AG04449 (cell line): ENCODE measurements at regions not wholly inside any gene's neighbourhood (a gene's known extent, or its start where the extent isn't known, plus 50 kb on each side); places are given as distances from the start of the nearest gene placed in this dataset.

Experiments
- CTCF ChIA-PET: fragments of 350-600 bp; formaldehyde crosslinking; extraction: SDS; loops from one replicate; lab custom pipeline; 2021; ENCODE audit warnings: antibody characterized with exemption; lab: Yijun Ruan, JAX
- POLR2A ChIA-PET: fragments of 400-600, 350-600 bp; formaldehyde crosslinking; extraction: SDS; loops from one replicate; lab custom pipeline; 2020; ENCODE audit warnings: antibody characterized with exemption, inconsistent platforms; lab: Yijun Ruan, JAX
- DNase-seq: peaks from one replicate; pipeline ENCODE4 v3.0.0-alpha.2; 2010; ENCODE audit warnings: low read depth, low spot score
- H3K4me3 ChIP-seq: 2 replicates; pipeline ENCODE4 v1.5.1; 2011; ENCODE audit warnings: low read depth, mild to moderate bottlenecking, control low read depth, low read length
- CTCF ChIP-seq: IDR thresholded peaks from one replicate; pipeline ENCODE4 v1.5.1; 2011; ENCODE audit warnings: mild to moderate bottlenecking, moderate library complexity, low read length, control low read depth, inconsistent platforms; ENCODE audit not compliant: insufficient read depth; ENCODE audit errors: missing control alignments

- POLR2A ChIA-PET = no interaction called here
- no peak for TF ChIP-seq CTCF
- DNase-seq = no peak
- no peak overlapping the region for H3K4me3 ChIP-seq
- CTCF ChIA-PET = no interaction called here
These were observed 238.7 kb downstream of the FAM181B start for GRCh38 chr11:82494988-82495432.

GRCh38 chr11:82474876-82475275, 258.8 kb downstream of the FAM181B start:
- ChIA-PET POLR2A (no interaction called here), CTCF (no interaction called here)
- no peak overlapping the region for H3K4me3 ChIP-seq
- DNase-seq = no peak
- TF ChIP-seq CTCF = no peak

GRCh38 chr11:82465481-82465880, 268.2 kb downstream of the FAM181B start:
- CTCF ChIA-PET = no interaction called here
- TF ChIP-seq CTCF = no peak
- DNase-seq = no peak
- POLR2A ChIA-PET = no interaction called here
- H3K4me3 ChIP-seq = no peak overlapping the region

GRCh38 chr11:82462608-82463242, 270.9 kb downstream of the FAM181B start:
- POLR2A ChIA-PET = no interaction called here
- H3K4me3 ChIP-seq = no peak overlapping the region
- no peak for TF ChIP-seq CTCF
- CTCF ChIA-PET = no interaction called here
- DNase-seq = no peak

- H3K4me3 ChIP-seq = no peak overlapping the region
- DNase-seq = no peak
- ChIA-PET CTCF (no interaction called here), POLR2A (no interaction called here)
- TF ChIP-seq CTCF = no peak
These were observed 274.9 kb downstream of the FAM181B start for GRCh38 chr11:82458761-82459160.

GRCh38 chr11:82458147-82458546, 275.5 kb downstream of the FAM181B start:
- no peak for DNase-seq
- TF ChIP-seq CTCF = no peak
- H3K4me3 ChIP-seq = no peak overlapping the region
- ChIA-PET CTCF (no interaction called here), POLR2A (no interaction called here)
